ENCODE measurements at regions not wholly inside any gene's neighbourhood (a gene's known extent, or its start where the extent isn't known, plus 50 kb on each side); places are given as distances from the start of the nearest gene placed in this dataset.
"Not testable (repeated sequence)": the region's sequence is repeated elsewhere in the genome, so short reads cannot be mapped to it uniquely, and the experiment has no call there.

DNA sequence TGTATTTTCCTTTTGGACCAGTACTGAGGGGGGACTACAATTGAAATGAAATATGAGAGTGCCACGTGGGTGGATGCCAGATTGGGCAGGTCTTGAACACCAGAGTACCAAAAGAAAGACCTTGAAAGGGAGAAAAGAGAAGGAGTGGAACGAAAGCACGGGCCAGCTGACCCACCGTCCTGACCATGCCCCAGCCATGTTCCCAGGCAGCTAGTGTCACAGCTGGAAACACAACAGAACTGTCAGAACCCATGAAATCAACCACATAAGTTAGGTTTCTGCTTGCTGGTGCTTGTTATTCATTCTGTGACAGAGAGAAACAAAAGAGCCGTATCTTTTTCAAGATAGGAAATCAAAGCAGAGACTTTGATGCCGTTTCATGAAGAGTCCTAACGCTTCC, 268.8 kb downstream of the MEX3B start:
- H4K8ac ChIP-seq (replicated peaks; ENCODE audit: insufficient read length, low read depth, low read length) = no peak overlapping the region
- H3K23me2 ChIP-seq (ENCODE audit: insufficient read length, low read depth, low read length, poor library complexity, severe bottlenecking) = no peaks in the 10 kb centered on the region
- H3K14ac ChIP-seq (ENCODE audit: insufficient read depth, low read length) = no peak overlapping the region
- H3K27me3 Mint-ChIP-seq (ENCODE audit: low read depth) = no peaks in the 10 kb centered on the region
- no peak overlapping the region for H4K5ac ChIP-seq (ENCODE audit: insufficient read length, low read depth, low read length)
- no peak overlapping the region for H3T11ph ChIP-seq (ENCODE audit: low read length)
- H3K79me2 ChIP-seq (ENCODE audit: insufficient read depth, low read length) = no peaks in the 10 kb centered on the region
- H3K4me1 ChIP-seq (ENCODE audit: insufficient read depth, low read length) = no peaks in the 10 kb centered on the region
- no peak overlapping the region for H3K23ac ChIP-seq (ENCODE audit: insufficient read length, low read depth, low read length)
- H3K9me3 ChIP-seq (ENCODE audit: control insufficient read depth, low read depth, low read length) = no peaks in the 10 kb centered on the region
- no peak overlapping the region for H2BK20ac ChIP-seq (ENCODE audit: low read depth, low read length, poor library complexity, severe bottlenecking)
- H3K79me1 ChIP-seq (ENCODE audit: insufficient read depth, low read depth, low read length, poor library complexity, severe bottlenecking) = no peaks in the 10 kb centered on the region
- H2BK5ac ChIP-seq (ENCODE audit: insufficient read length, low read length) = no peak overlapping the region
- no peak overlapping the region for H3K9ac ChIP-seq (ENCODE audit: extremely low read depth, insufficient read length, low read length)
- no peak overlapping the region for H3K4me3 Mint-ChIP-seq
- H2AFZ ChIP-seq (ENCODE audit: low read length) = no peak overlapping the region
- peaks cover 0 to 2% (median 0%) of the 10 kb centered on the region in 3 experiments; a peak in 4 of 7 replicates for H3K36me3 Mint-ChIP-seq (ENCODE audit: insufficient read depth in 1 of 3, low read depth in 3 of 3)
- no peak overlapping the region for H3K4ac ChIP-seq (ENCODE audit: low read depth, low read length)
- no CpG with 5 or more reads among the region's 7 CpGs for WGBS (ENCODE audit: extremely low coverage, insufficient read length, low lambda C conversion rate)
- H4K20me1 ChIP-seq (ENCODE audit: control insufficient read depth, insufficient read depth, insufficient read length) = no peaks in the 10 kb centered on the region
- H2AK5ac ChIP-seq (ENCODE audit: insufficient read length, low read length) = no peak overlapping the region
- no peaks in the 10 kb centered on the region for H3K9me3 Mint-ChIP-seq
- H4K91ac ChIP-seq (ENCODE audit: insufficient read length, low read depth, low read length) = no peak overlapping the region
- DNase-seq = no peak
- H3K4me1 Mint-ChIP-seq = peaks cover 4 to 6% of the 10 kb centered on the region in 2 experiments; a peak in 2 of 4 replicates
- H3K56ac ChIP-seq (ENCODE audit: insufficient read length, low read depth, low read length) = no peak overlapping the region
- H2BK12ac ChIP-seq (ENCODE audit: insufficient read length, low read depth, low read length) = no peak overlapping the region
- no peaks in the 10 kb centered on the region for H3K27me3 ChIP-seq (ENCODE audit: insufficient read depth, low read length)
- no peak overlapping the region for H2BK15ac ChIP-seq (ENCODE audit: low read depth, low read length)
- H3K18ac ChIP-seq (ENCODE audit: insufficient read length, low read depth, low read length) = no peak overlapping the region
- H2BK120ac ChIP-seq (ENCODE audit: low read depth, low read length, poor library complexity, severe bottlenecking) = no peak overlapping the region
- H3K27ac Mint-ChIP-seq = no peak overlapping the region
- no peak for TF ChIP-seq CTCF (conservative IDR thresholded peaks at IDR 0.05)
- H3K4me2 ChIP-seq (ENCODE audit: insufficient read depth, insufficient read length, low read length) = no peak overlapping the region
- no peak overlapping the region for H3K27ac ChIP-seq (ENCODE audit: insufficient read length, low read depth, low read length)

DNA sequence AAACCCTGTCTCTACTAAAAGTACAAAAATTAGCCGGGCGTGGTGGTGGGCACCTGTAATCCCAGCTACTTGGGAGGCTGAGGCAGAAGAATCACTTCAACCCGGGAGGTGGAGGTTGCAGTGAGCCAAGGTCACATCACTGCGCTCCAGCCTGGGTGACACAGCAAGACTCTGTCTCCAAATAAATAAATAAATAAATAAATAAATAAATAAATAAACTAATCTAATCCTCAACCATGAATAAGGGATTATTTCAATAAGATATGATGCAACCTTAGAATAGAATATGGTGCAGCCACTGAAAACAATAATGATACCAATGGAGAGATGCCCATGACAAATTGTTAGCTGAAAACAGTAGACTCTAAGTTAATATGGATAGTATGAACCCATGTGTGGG, 270.0 kb downstream of the MEX3B start:
- H2AFZ ChIP-seq (ENCODE audit: low read length); H2BK15ac ChIP-seq (ENCODE audit: low read depth, low read length): not testable (repeated sequence)

More for the DNA sequence above, 270.0 kb downstream of the MEX3B start:
- H3K4me2 ChIP-seq (ENCODE audit: insufficient read depth, insufficient read length, low read length); H3K9me3 Mint-ChIP-seq; DNase-seq; H3K4me3 Mint-ChIP-seq; H3K4me1 Mint-ChIP-seq; H3K56ac ChIP-seq (ENCODE audit: insufficient read length, low read depth, low read length); H3T11ph ChIP-seq (ENCODE audit: low read length); H3K4me1 ChIP-seq (ENCODE audit: insufficient read depth, low read length); H3K9me3 ChIP-seq (ENCODE audit: control insufficient read depth, low read depth, low read length); H3K14ac ChIP-seq (ENCODE audit: insufficient read depth, low read length); H2BK12ac ChIP-seq (ENCODE audit: insufficient read length, low read depth, low read length); H2BK5ac ChIP-seq (ENCODE audit: insufficient read length, low read length); H3K27me3 ChIP-seq (ENCODE audit: insufficient read depth, low read length); H4K91ac ChIP-seq (ENCODE audit: insufficient read length, low read depth, low read length); H3K23me2 ChIP-seq (ENCODE audit: insufficient read length, low read depth, low read length, poor library complexity, severe bottlenecking); H3K27me3 Mint-ChIP-seq (ENCODE audit: low read depth); H3K79me2 ChIP-seq (ENCODE audit: insufficient read depth, low read length); H3K36me3 Mint-ChIP-seq (ENCODE audit: insufficient read depth in 1 of 3, low read depth in 3 of 3); H3K4ac ChIP-seq (ENCODE audit: low read depth, low read length); H4K8ac ChIP-seq (replicated peaks; ENCODE audit: insufficient read length, low read depth, low read length); H2BK20ac ChIP-seq (ENCODE audit: low read depth, low read length, poor library complexity, severe bottlenecking); H4K5ac ChIP-seq (ENCODE audit: insufficient read length, low read depth, low read length); H3K23ac ChIP-seq (ENCODE audit: insufficient read length, low read depth, low read length); H4K20me1 ChIP-seq (ENCODE audit: control insufficient read depth, insufficient read depth, insufficient read length); H3K79me1 ChIP-seq (ENCODE audit: insufficient read depth, low read depth, low read length, poor library complexity, severe bottlenecking); H3K9ac ChIP-seq (ENCODE audit: extremely low read depth, insufficient read length, low read length); H2AK5ac ChIP-seq (ENCODE audit: insufficient read length, low read length); H3K27ac Mint-ChIP-seq; H3K27ac ChIP-seq (ENCODE audit: insufficient read length, low read depth, low read length); H2BK120ac ChIP-seq (ENCODE audit: low read depth, low read length, poor library complexity, severe bottlenecking); H3K18ac ChIP-seq (ENCODE audit: insufficient read length, low read depth, low read length): not testable (repeated sequence)
- WGBS (ENCODE audit: extremely low coverage, insufficient read length, low lambda C conversion rate) = no CpG with 5 or more reads among the region's 4 CpGs

Measured in H9 (cell line).